Lower lobe of right lung (tissue), 2 donors: ENCODE measurements at regions not wholly inside any gene's neighbourhood (a gene's known extent, or its start where the extent isn't known, plus 50 kb on each side); places are given as distances from the start of the nearest gene placed in this dataset.

Experiments used
- ATAC-seq, 2 donors: fragments of 200-7000 bp; cut with Tn5 transposase; one replicate each; pipeline ENCODE4 v1.9.1; 2020 to 2022; ENCODE audit warnings: mild to moderate bottlenecking in 2 of 2, moderate library complexity in 2 of 2
- DNase-seq: peaks from one replicate; pipeline ENCODE4 v3.0.0-alpha.2; 2020
- H3K27ac ChIP-seq: fragments of 200-600 bp; one replicate; pipeline ENCODE4 v1.8.0; 2022
- H3K27me3 ChIP-seq: fragments of 200-600 bp; one replicate; pipeline ENCODE4 v1.8.0; 2022; ENCODE audit warnings: low read depth
- H3K36me3 ChIP-seq: fragments of 200-600 bp; one replicate; pipeline ENCODE4 v1.8.0; 2022; ENCODE audit warnings: mild to moderate bottlenecking
- H3K4me1 ChIP-seq: fragments of 200-600 bp; one replicate; pipeline ENCODE4 v1.8.0; 2022
- H3K4me3 ChIP-seq: fragments of 200-600 bp; one replicate; pipeline ENCODE4 v1.8.0; 2022; ENCODE audit warnings: mild to moderate bottlenecking
- H3K9me3 ChIP-seq: fragments of 200-600 bp; one replicate; pipeline ENCODE4 v1.8.0; 2022
- CTCF ChIP-seq: fragments of 200-600 bp; IDR thresholded peaks from one replicate; pipeline ENCODE4 v1.8.0; 2022; ENCODE audit warnings: antibody characterized with exemption, mild to moderate bottlenecking
- intact Hi-C: fragments of 100-400 bp; cut with DNase I; formaldehyde crosslinking; loops from one replicate; pipeline ENCODE4 v1.11.0; 2022
- donor health status: DM: no; HTN: yes; CAD: no; lungs with severe emphysema.

- no peak for TF ChIP-seq CTCF
- DNase-seq (no peak), ATAC-seq (no peak)
- no peaks in the 10 kb centered on the region for H3K4me1 ChIP-seq
- H3K4me3 ChIP-seq, result no peak overlapping the region
- no peaks in the 10 kb centered on the region for H3K27me3 ChIP-seq
- peaks cover 18% of the 10 kb centered on the region for H3K9me3 ChIP-seq
- no peaks in the 10 kb centered on the region for H3K36me3 ChIP-seq
- H3K27ac ChIP-seq, result no peak overlapping the region
- intact Hi-C loops, result no loop called here
Measured at GRCh38 chr13:110965755-110966134, 50.9 kb upstream of the ANKRD10 start.

GRCh38 chr13:110965038-110965754, 50.3 kb upstream of the ANKRD10 start:
- DNase-seq (no peak), ATAC-seq (no peak)
- no peak overlapping the region for H3K27ac ChIP-seq
- intact Hi-C loops, result no loop called here
- TF ChIP-seq CTCF, result no peak
- H3K4me3 ChIP-seq, result no peak overlapping the region
- no peaks in the 10 kb centered on the region for H3K4me1 ChIP-seq
- no peaks in the 10 kb centered on the region for H3K36me3 ChIP-seq
- no peaks in the 10 kb centered on the region for H3K27me3 ChIP-seq
- H3K9me3 ChIP-seq, result peaks cover 18% of the 10 kb centered on the region
